ENCODE measurements at regions not wholly inside any gene's neighbourhood (a gene's known extent, or its start where the extent isn't known, plus 50 kb on each side); places are given as distances from the start of the nearest gene placed in this dataset.

GRCh38 chr7:26482927-26483326 lies 191.3 kb downstream of the SNX10 start:
- Histone ChIP-seq H3K9ac (ENCODE audit: low read length) (no peak overlapping the region), H3K9me2 (ENCODE audit: insufficient read depth) (no peaks in the 10 kb centered on the region), H3K79me2 (ENCODE audit: insufficient read depth, low read length) (no peaks in the 10 kb centered on the region), H2AFZ (ENCODE audit: low read depth, low read length, poor library complexity, severe bottlenecking) (no peak overlapping the region), H3K27ac (ENCODE audit: low read depth, low read length) (no peak overlapping the region), H3K4me3 (replicated peaks in 1 of 2; ENCODE audit: low read depth in 1 of 2, low read length in 2 of 2) (no peak overlapping the region), H4K20me1 (ENCODE audit: insufficient read depth) (no peaks in the 10 kb centered on the region), H3K9me3 (ENCODE audit: control insufficient read depth in 1 of 2, insufficient read depth in 1 of 2, low read depth in 1 of 2, low read length in 2 of 2) (no peaks in the 10 kb centered on the region), H3K36me3 (ENCODE audit: control insufficient read depth in 1 of 2, insufficient read depth in 2 of 2, low read length in 2 of 2) (no peaks in the 10 kb centered on the region), H3K4me2 (ENCODE audit: low read length) (no peak overlapping the region), H3K4me1 (ENCODE audit: control insufficient read depth in 1 of 2, insufficient read depth in 2 of 2, low read length in 2 of 2) (no peaks in the 10 kb centered on the region), H3K27me3 (ENCODE audit: insufficient read depth, low read length) (no peaks in the 10 kb centered on the region)
- TF ChIP-seq JUND (IDR thresholded peaks at IDR 0.05) (no peak), EZH2phosphoT487 (IDR thresholded peaks at IDR 0.05; ENCODE audit: borderline replicate concordance) (no peak), CEBPB (IDR thresholded peaks at IDR 0.05; ENCODE audit: low read depth) (no peak), REST (IDR thresholded peaks at IDR 0.05; ENCODE audit: low read depth) (no peak), TCF7L2 (IDR thresholded peaks at IDR 0.05; ENCODE audit: borderline replicate concordance, extremely low read depth, insufficient read depth, insufficient read length) (no peak), ZBTB33 (IDR thresholded peaks at IDR 0.05; ENCODE audit: extremely low read depth, insufficient replicate concordance, low read length) (no peak), RAD21 (IDR thresholded peaks at IDR 0.05; ENCODE audit: low read depth) (no peak), EZH2 (IDR thresholded peaks at IDR 0.05) (no peak), ATF3 (IDR thresholded peaks at IDR 0.05) (no peak), CTCF (IDR thresholded peaks at IDR 0.05 in 2 of 3, conservative IDR thresholded peaks at IDR 0.05 in 1 of 3; ENCODE audit: borderline replicate concordance in 1 of 3, insufficient read depth in 1 of 3, low read depth in 2 of 3, low read length in 2 of 3) (no peak), YY1 (IDR thresholded peaks at IDR 0.05; ENCODE audit: extremely low read depth, insufficient replicate concordance, low read depth, low read length) (no peak)
- RAD21 ChIA-PET (ENCODE audit: low non-redundant PET in 1 of 2, low total read pairs in 2 of 2, uncharacterized antibody in 2 of 2, unreplicated experiment in 2 of 2) = no interaction called here
- POLR2A ChIA-PET = no interaction called here
- BruUV-seq (replicated peaks) = no TSS peak
- DNase-seq (ENCODE audit: low read depth, low spot score) = no peak
- CTCF ChIA-PET = no interaction called here
- ATAC-seq = no peak
- intact Hi-C loops (cut with micrococcal nuclease) = no loop called here
